Breast epithelium (tissue), 4 donors: ENCODE measurements at regions not wholly inside any gene's neighbourhood (a gene's known extent, or its start where the extent isn't known, plus 50 kb on each side); places are given as distances from the start of the nearest gene placed in this dataset.

ENCODE experiments used
- DNase-seq, 2 donors: peaks; one replicate each; pipeline ENCODE4 v3.0.0-alpha.2; 2019; ENCODE audit warnings: low spot score in 2 of 2
- H3K27ac ChIP-seq, 2 donors: fragments of 200-600 bp; sonication (generic) in 1 of 2; one replicate each; pipeline ENCODE4 v1.5.1; 2016 to 2019; ENCODE audit warnings: mild to moderate bottlenecking in 1 of 2
- H3K27me3 ChIP-seq, 2 donors: fragments of 200-600 bp; sonication (generic) in 1 of 2; one replicate each; pipeline versions ENCODE4 v1.5.1 to v1.6.0; 2017 to 2019; ENCODE audit warnings: control low read depth in 1 of 2, mild to moderate bottlenecking in 1 of 2
- H3K36me3 ChIP-seq: fragments of 200-600 bp; one replicate; pipeline ENCODE4 v1.5.1; 2019
- H3K4me1 ChIP-seq, 2 donors: fragments of 200-600 bp; sonication (generic); one replicate each; pipeline ENCODE4 v1.5.1; 2016 to 2019; ENCODE audit warnings: control low read depth in 1 of 2
- H3K4me3 ChIP-seq, 3 donors: fragments of 200-600 bp; sonication (generic); 1 replicate in 2 of 3; 2 replicates in 1 of 3; pipeline ENCODE4 v1.5.1; 2016 to 2019; ENCODE audit warnings: mild to moderate bottlenecking in 3 of 3, moderate library complexity in 2 of 3
- H3K9me3 ChIP-seq, 2 donors: fragments of 200-600 bp; sonication (generic) in 1 of 2; one replicate each; pipeline ENCODE4 v1.5.1; 2016 to 2019; ENCODE audit warnings: control low read depth in 1 of 2
- CTCF ChIP-seq, 3 donors: fragments of 450-650 bp; IDR thresholded peaks; one replicate each; pipeline ENCODE4 v1.5.1; 2016 to 2017; ENCODE audit warnings: antibody characterized with exemption in 3 of 3, mild to moderate bottlenecking in 3 of 3, moderate library complexity in 3 of 3
- POLR2A ChIP-seq: fragments of 450-650 bp; IDR thresholded peaks from one replicate; pipeline ENCODE4 v1.6.1; 2016; ENCODE audit warnings: antibody characterized with exemption, mild to moderate bottlenecking, moderate library complexity
- POLR2AphosphoS5 ChIP-seq, 3 donors: sonication (generic); formaldehyde crosslinking; IDR thresholded peaks; one replicate each; pipeline ENCODE4 v1.6.1; 2017; ENCODE audit warnings: antibody characterized with exemption in 3 of 3
- intact Hi-C: fragments of 100-400 bp; cut with DNase I; formaldehyde crosslinking; loops from one replicate; pipeline ENCODE4 v1.15.1; 2023; ENCODE audit warnings: low total_unique reads

- H3K9me3 ChIP-seq = no peaks in the 10 kb centered on the region
- no peaks in the 10 kb centered on the region for H3K36me3 ChIP-seq
- H3K4me1 ChIP-seq = no peaks in the 10 kb centered on the region
- H3K4me3 ChIP-seq = no peak overlapping the region
- no peak overlapping the region for H3K27ac ChIP-seq
- intact Hi-C loops = no loop called here
- no peaks in the 10 kb centered on the region for H3K27me3 ChIP-seq
- TF ChIP-seq POLR2A (no peak), POLR2AphosphoS5 (IDR thresholded peaks at IDR 0.05) (no peak), CTCF (IDR thresholded peaks at IDR 0.05) (no peak)
- DNase-seq = no peak
Measured at GRCh38 chr4:125911058-125911457, 596.3 kb downstream of the FAT4 start.

GRCh38 chr4:125911481-125911880, 596.7 kb downstream of the FAT4 start:
- intact Hi-C loops = no loop called here

GRCh38 chr4:125917559-125917958, 602.8 kb downstream of the FAT4 start:
- DNase-seq = no peak
- Histone ChIP-seq H3K27me3 (no peaks in the 10 kb centered on the region), H3K4me3 (no peak overlapping the region), H3K36me3 (no peaks in the 10 kb centered on the region), H3K4me1 (no peaks in the 10 kb centered on the region), H3K9me3 (no peaks in the 10 kb centered on the region), H3K27ac (no peak overlapping the region)
- TF ChIP-seq POLR2A = no peak
- no peak for TF ChIP-seq CTCF (IDR thresholded peaks at IDR 0.05)
- no peak for TF ChIP-seq POLR2AphosphoS5 (IDR thresholded peaks at IDR 0.05)
- intact Hi-C loops = no loop called here

More at GRCh38 chr4:125911481-125911880, 596.7 kb downstream of the FAT4 start:
- Histone ChIP-seq H3K36me3 (no peaks in the 10 kb centered on the region), H3K4me1 (no peaks in the 10 kb centered on the region), H3K9me3 (no peaks in the 10 kb centered on the region), H3K27ac (no peak overlapping the region), H3K4me3 (no peak overlapping the region), H3K27me3 (no peaks in the 10 kb centered on the region)
- no peak for TF ChIP-seq POLR2AphosphoS5 (IDR thresholded peaks at IDR 0.05)
- no peak for TF ChIP-seq POLR2A
- no peak for TF ChIP-seq CTCF (IDR thresholded peaks at IDR 0.05)
- DNase-seq = no peak

GRCh38 chr4:125928652-125929051, 613.9 kb downstream of the FAT4 start:
- intact Hi-C loops = no loop called here
- Histone ChIP-seq H3K27me3 (no peaks in the 10 kb centered on the region), H3K27ac (no peak overlapping the region), H3K4me3 (no peak overlapping the region), H3K4me1 (no peaks in the 10 kb centered on the region), H3K36me3 (no peaks in the 10 kb centered on the region), H3K9me3 (peaks cover 0 to 9% of the 10 kb centered on the region in 2 donors)
- DNase-seq = no peak
- TF ChIP-seq POLR2A (no peak), CTCF (IDR thresholded peaks at IDR 0.05) (no peak), POLR2AphosphoS5 (IDR thresholded peaks at IDR 0.05) (no peak)

- TF ChIP-seq CTCF (IDR thresholded peaks at IDR 0.05) = no peak
- TF ChIP-seq POLR2A = no peak
- TF ChIP-seq POLR2AphosphoS5 (IDR thresholded peaks at IDR 0.05) = no peak
- Histone ChIP-seq H3K27me3 (no peaks in the 10 kb centered on the region), H3K27ac (no peak overlapping the region), H3K4me1 (no peaks in the 10 kb centered on the region), H3K36me3 (no peaks in the 10 kb centered on the region), H3K9me3 (peaks cover 0 to 13% of the 10 kb centered on the region in 2 donors), H3K4me3 (no peak overlapping the region)
- intact Hi-C loops = no loop called here
- no peak for DNase-seq
Measured at GRCh38 chr4:125938541-125938940, 623.8 kb downstream of the FAT4 start.
